IMR-90 (cell line): ENCODE measurements at regions not wholly inside any gene's neighbourhood (a gene's known extent, or its start where the extent isn't known, plus 50 kb on each side); places are given as distances from the start of the nearest gene placed in this dataset.

Experiments
- ATAC-seq: fragments of 200-7000 bp; cut with Tn5 transposase; 2 replicates; pipeline ENCODE4 v1.9.1; 2020; ENCODE audit warnings: low read depth, mild to moderate bottlenecking, moderate library complexity
- BruUV-seq: library from RNA; stranded (reverse); fragments of 400-500 nt; replicated peaks from 2 replicates; lab custom pipeline; 2021; lab: Mats Ljungman, UMichigan
- CTCF ChIA-PET: fragments of 300-600 bp; formaldehyde crosslinking; extraction: SDS; loops from one replicate; lab custom pipeline; 2021; ENCODE audit warnings: antibody characterized with exemption; lab: Yijun Ruan, JAX
- POLR2A ChIA-PET: fragments of 300-600 bp; sonication (Branson Sonifier 250); formaldehyde crosslinking; loops from one replicate; lab custom pipeline; 2022; ENCODE audit warnings: antibody characterized with exemption; ENCODE audit not compliant: unreplicated experiment; lab: Charles Lee
- DNase-seq: peaks from one replicate; pipeline ENCODE4 v3.0.0; 2013
- H2AFZ ChIP-seq: replicated peaks from 2 replicates; pipeline ENCODE3; 2013; ENCODE audit warnings: low read length, mild to moderate bottlenecking; ENCODE audit not compliant: poor library complexity
- H2AK5ac ChIP-seq: 2 replicates; pipeline ENCODE4 v1.6.1; 2013; ENCODE audit warnings: low read depth, low read length, inconsistent platforms
- H2AK9ac ChIP-seq: replicated peaks from 2 replicates; pipeline ENCODE3; 2013; ENCODE audit warnings: mild to moderate bottlenecking, low read depth, low read length, moderate library complexity; ENCODE audit not compliant: poor library complexity
- H2BK120ac ChIP-seq: 2 replicates; pipeline ENCODE4 v1.6.1; 2013; ENCODE audit warnings: low read depth, low read length, inconsistent platforms
- H2BK15ac ChIP-seq: 3 replicates; pipeline ENCODE4 v1.6.1; 2013; ENCODE audit warnings: low read depth, low read length, inconsistent platforms
- H2BK20ac ChIP-seq: 2 replicates; pipeline ENCODE4 v1.6.1; 2013; ENCODE audit warnings: low read depth, mild to moderate bottlenecking, inconsistent platforms, low read length, moderate library complexity
- H2BK5ac ChIP-seq: 2 replicates; pipeline ENCODE4 v1.6.1; 2013; ENCODE audit warnings: mild to moderate bottlenecking, low read depth, low read length, inconsistent platforms; ENCODE audit not compliant: poor library complexity, severe bottlenecking
- H3K14ac ChIP-seq: replicated peaks from 2 replicates; pipeline ENCODE4 v1.6.1; 2013; ENCODE audit warnings: low read depth, low read length, inconsistent platforms
- H3K18ac ChIP-seq: 2 replicates; pipeline ENCODE4 v1.6.1; 2013; ENCODE audit warnings: low read depth, low read length, control low read depth
- H3K23ac ChIP-seq: 2 replicates; pipeline ENCODE4 v1.6.1; 2013; ENCODE audit warnings: low read depth, low read length, inconsistent platforms
- H3K27ac ChIP-seq: 2 replicates; pipeline ENCODE4 v1.5.1; 2013; ENCODE audit warnings: mild to moderate bottlenecking, control low read depth, low read length; ENCODE audit not compliant: insufficient read depth
- H3K27me3 ChIP-seq: 2 replicates; pipeline ENCODE4 v1.6.1; 2013; ENCODE audit warnings: low read length; ENCODE audit not compliant: control insufficient read depth, insufficient read depth
- H3K36me3 ChIP-seq: 2 replicates; pipeline ENCODE4 v1.6.1; 2013; ENCODE audit warnings: low read length, mixed read lengths; ENCODE audit not compliant: control insufficient read depth, insufficient read depth
- H3K4ac ChIP-seq: 2 replicates; pipeline ENCODE4 v1.6.1; 2013; ENCODE audit warnings: low read depth, low read length, inconsistent platforms
- H3K4me1 ChIP-seq: 2 replicates; pipeline ENCODE4 v1.6.1; 2013; ENCODE audit warnings: low read length, mixed read lengths; ENCODE audit not compliant: control insufficient read depth, insufficient read depth
- H3K4me2 ChIP-seq: 2 replicates; pipeline ENCODE4 v1.6.1; 2013; ENCODE audit warnings: low read depth, mild to moderate bottlenecking, control low read depth, low read length, moderate library complexity
- H3K4me3 ChIP-seq: 2 replicates; pipeline ENCODE4 v1.5.1; 2013; ENCODE audit warnings: low read depth, mild to moderate bottlenecking, control low read depth, low read length, moderate library complexity; ENCODE audit not compliant: insufficient read depth
- H3K56ac ChIP-seq: 2 replicates; pipeline ENCODE4 v1.6.1; 2013; ENCODE audit warnings: low read length, inconsistent platforms; ENCODE audit not compliant: insufficient read depth; ENCODE audit errors: extremely low read depth
- H3K79me1 ChIP-seq, 2 experiments: 2 replicates each; pipeline ENCODE4 v1.6.1; 2013; ENCODE audit warnings: low read length in 2 of 2, inconsistent platforms in 1 of 2, low read depth in 1 of 2
- H3K9ac ChIP-seq: 2 replicates; pipeline ENCODE4 v1.6.1; 2013; ENCODE audit warnings: low read depth, low read length, control low read depth
- H3K9me1 ChIP-seq: 2 replicates; pipeline ENCODE4 v1.6.1; 2013; ENCODE audit warnings: low read length, inconsistent platforms; ENCODE audit not compliant: insufficient read depth
- H3K9me3 ChIP-seq: 2 replicates; pipeline ENCODE4 v1.6.1; 2013; ENCODE audit warnings: low read length; ENCODE audit not compliant: control insufficient read depth, insufficient read depth
- H4K20me1 ChIP-seq: 2 replicates; pipeline ENCODE4 v1.6.1; 2013; ENCODE audit warnings: low read length, inconsistent platforms; ENCODE audit not compliant: insufficient read depth
- H4K5ac ChIP-seq: 2 replicates; pipeline ENCODE4 v1.6.1; 2013; ENCODE audit warnings: mild to moderate bottlenecking, low read depth, low read length, control low read depth
- H4K8ac ChIP-seq, 2 experiments: 2 replicates each; pipeline ENCODE4 v1.6.1; 2013; ENCODE audit warnings: low read depth in 2 of 2, low read length in 2 of 2, control low read depth in 1 of 2, inconsistent platforms in 1 of 2
- H4K91ac ChIP-seq: 2 replicates; pipeline ENCODE4 v1.6.1; 2013; ENCODE audit warnings: low read depth, low read length, inconsistent platforms; ENCODE audit not compliant: insufficient read depth
- BHLHE40 ChIP-seq: fragments of 150-350 bp; IDR thresholded peaks from 2 replicates; pipeline ENCODE4 v1.6.1; 2016; ENCODE audit warnings: mild to moderate bottlenecking, low read depth, low read length
- CHD1 ChIP-seq: IDR thresholded peaks from 2 replicates; pipeline ENCODE4 v1.6.1; 2012; ENCODE audit warnings: low read depth, low read length, improper control_type of control experiment
- FOS ChIP-seq: fragments of 150-350 bp; IDR thresholded peaks from 2 replicates; pipeline ENCODE4 v1.6.1; 2016; ENCODE audit warnings: low read depth, low read length
- MAFK ChIP-seq: IDR thresholded peaks from 2 replicates; pipeline ENCODE4 v1.6.1; 2012; ENCODE audit warnings: low read depth, low read length, improper control_type of control experiment
- MAZ ChIP-seq: IDR thresholded peaks from 2 replicates; pipeline ENCODE4 v1.6.1; 2012; ENCODE audit warnings: low read depth, mild to moderate bottlenecking, low read length, improper control_type of control experiment, moderate library complexity, borderline replicate concordance
- MXI1 ChIP-seq: IDR thresholded peaks from 2 replicates; pipeline ENCODE4 v1.6.1; 2012; ENCODE audit warnings: low read depth, mild to moderate bottlenecking, low read length, moderate library complexity, borderline replicate concordance
- NFE2L2 ChIP-seq: fragments of 150-350 bp; IDR thresholded peaks from 2 replicates; pipeline ENCODE4 v1.6.1; 2016; ENCODE audit warnings: low read depth, mild to moderate bottlenecking, low read length
- RAD21 ChIP-seq: IDR thresholded peaks from 2 replicates; pipeline ENCODE4 v1.6.1; 2012; ENCODE audit warnings: low read length, improper control_type of control experiment
- RCOR1 ChIP-seq: IDR thresholded peaks from 2 replicates; pipeline ENCODE4 v1.6.1; 2012; ENCODE audit warnings: mild to moderate bottlenecking, low read length, improper control_type of control experiment; ENCODE audit not compliant: insufficient replicate concordance
- RFX5 ChIP-seq: IDR thresholded peaks from 2 replicates; pipeline ENCODE4 v1.8.0; 2012; ENCODE audit warnings: low read depth, mild to moderate bottlenecking, low read length, moderate library complexity
- SMC3 ChIP-seq: fragments of 150-350 bp; IDR thresholded peaks from 2 replicates; pipeline ENCODE4 v1.6.1; 2016; ENCODE audit warnings: low read depth, mild to moderate bottlenecking, antibody characterized with exemption, low read length, moderate library complexity
- WGBS, 2 experiments: methylation state at CpG; one replicate each; pipeline versions ENCODE4 v1.1.5 to v1.1.7; 2013; ENCODE audit warnings: missing lambda C conversion rate in 2 of 2; ENCODE audit not compliant: insufficient read length in 1 of 2; ENCODE audit errors: extremely low coverage in 2 of 2; 5-methylcytosine and 5-hydroxymethylcytosine counted together
- dilution Hi-C: fragments of 300-500 bp; cut with HindIII; formaldehyde crosslinking; loops from one replicate; pipeline ENCODE4 v1.14.3; 2018; ENCODE audit warnings: low sequenced_read_pairs; ENCODE audit not compliant: unreplicated experiment
- in situ Hi-C: fragments of 300-500 bp; cut with MboI; formaldehyde crosslinking; loops from 3 replicates; pipeline ENCODE4 v1.14.3; 2019; ENCODE audit warnings: low sequenced_read_pairs, inconsistent platforms, mixed read lengths
- intact Hi-C: fragments of 100-400 bp; cut with micrococcal nuclease; formaldehyde crosslinking; loops from 2 replicates; pipeline ENCODE4 v1.10.0; 2022
- TF ChIP-seq, protein P1 (sequence below): fragments of 150-350 bp; IDR thresholded peaks from 2 replicates; pipeline ENCODE4 v1.6.1; 2017; ENCODE audit warnings: mild to moderate bottlenecking, antibody characterized with exemption, low read length, low read depth
- TF ChIP-seq, protein P2 (sequence below): conservative IDR thresholded peaks from 2 replicates; pipeline ENCODE4 v1.5.1; 2012; ENCODE audit warnings: mild to moderate bottlenecking, low read depth, low read length, improper control_type of control experiment

DNA sequence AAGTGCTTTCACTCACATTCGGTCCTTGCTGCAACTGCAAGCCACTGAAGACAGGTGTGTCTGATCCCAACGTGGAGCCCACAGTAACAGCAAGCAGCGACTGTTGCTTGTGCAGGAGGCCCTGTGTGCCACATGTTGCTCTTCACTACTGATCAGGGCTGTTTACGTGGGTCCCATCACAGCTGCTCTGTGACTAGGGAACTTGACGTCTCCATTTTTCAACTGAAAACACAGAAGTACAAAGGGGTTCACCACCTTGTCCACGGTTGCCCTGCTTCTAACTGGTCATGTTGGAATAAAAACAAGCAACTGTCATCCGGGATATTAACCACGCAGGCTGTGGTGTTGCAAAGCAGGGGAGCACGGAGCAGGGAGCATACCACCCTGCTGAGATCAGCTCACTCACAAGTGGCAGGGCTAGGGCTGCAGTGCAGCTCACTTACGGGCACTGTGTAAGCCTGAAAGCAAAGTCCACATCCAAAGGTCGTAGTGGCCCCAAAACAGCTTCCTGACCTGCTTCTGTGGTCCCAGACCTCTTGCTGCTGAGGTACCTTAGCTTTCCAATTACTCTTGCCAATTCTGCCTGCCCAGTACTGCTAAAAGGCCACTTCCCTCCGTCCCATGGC, 105.8 kb upstream of the DUSP22 start:
- intact Hi-C loops, result loop anchor here (5.0 kb wide), 5 partner anchors 371 to 1251 kb away; no protein-coding TSS in a partner anchor
- no peaks in the 10 kb centered on the region for H4K20me1 ChIP-seq
- 61% methylated on average over 6 of the region's 12 CpGs; no CpG with 5 or more reads in 1 of the 2 experiments for WGBS, 2 experiments
- no peak overlapping the region for H3K27ac ChIP-seq
- CTCF ChIA-PET, result no interaction called here
- H3K18ac ChIP-seq, result no peak overlapping the region
- H4K8ac ChIP-seq, result no peak overlapping the region
- no peak overlapping the region for H2AK5ac ChIP-seq
- no peaks in the 10 kb centered on the region for H3K36me3 ChIP-seq
- DNase-seq (peak; percentile 39), ATAC-seq (peak; percentile 78)
- dilution Hi-C loops, result no loop called here
- H2AK9ac ChIP-seq, result no peak overlapping the region
- no peak overlapping the region for H3K23ac ChIP-seq
- H2BK20ac ChIP-seq, result no peak overlapping the region
- no peak overlapping the region for H2BK120ac ChIP-seq
- no peak for TF ChIP-seq FOS
- TF ChIP-seq MAZ, result no peak
- TF ChIP-seq MAFK, result no peak
- no peak for TF ChIP-seq MXI1
- no peak for TF ChIP-seq RAD21
- no peak for TF ChIP-seq NFE2L2
- no peak for TF ChIP-seq SMC3
- no peak for TF ChIP-seq RFX5
- no peak for TF ChIP-seq BHLHE40
- TF ChIP-seq, protein P1, sequence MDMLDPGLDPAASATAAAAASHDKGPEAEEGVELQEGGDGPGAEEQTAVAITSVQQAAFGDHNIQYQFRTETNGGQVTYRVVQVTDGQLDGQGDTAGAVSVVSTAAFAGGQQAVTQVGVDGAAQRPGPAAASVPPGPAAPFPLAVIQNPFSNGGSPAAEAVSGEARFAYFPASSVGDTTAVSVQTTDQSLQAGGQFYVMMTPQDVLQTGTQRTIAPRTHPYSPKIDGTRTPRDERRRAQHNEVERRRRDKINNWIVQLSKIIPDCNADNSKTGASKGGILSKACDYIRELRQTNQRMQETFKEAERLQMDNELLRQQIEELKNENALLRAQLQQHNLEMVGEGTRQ, result no peak
- TF ChIP-seq RCOR1, result no peak
- no peak for TF ChIP-seq CHD1
- TF ChIP-seq, protein P2, sequence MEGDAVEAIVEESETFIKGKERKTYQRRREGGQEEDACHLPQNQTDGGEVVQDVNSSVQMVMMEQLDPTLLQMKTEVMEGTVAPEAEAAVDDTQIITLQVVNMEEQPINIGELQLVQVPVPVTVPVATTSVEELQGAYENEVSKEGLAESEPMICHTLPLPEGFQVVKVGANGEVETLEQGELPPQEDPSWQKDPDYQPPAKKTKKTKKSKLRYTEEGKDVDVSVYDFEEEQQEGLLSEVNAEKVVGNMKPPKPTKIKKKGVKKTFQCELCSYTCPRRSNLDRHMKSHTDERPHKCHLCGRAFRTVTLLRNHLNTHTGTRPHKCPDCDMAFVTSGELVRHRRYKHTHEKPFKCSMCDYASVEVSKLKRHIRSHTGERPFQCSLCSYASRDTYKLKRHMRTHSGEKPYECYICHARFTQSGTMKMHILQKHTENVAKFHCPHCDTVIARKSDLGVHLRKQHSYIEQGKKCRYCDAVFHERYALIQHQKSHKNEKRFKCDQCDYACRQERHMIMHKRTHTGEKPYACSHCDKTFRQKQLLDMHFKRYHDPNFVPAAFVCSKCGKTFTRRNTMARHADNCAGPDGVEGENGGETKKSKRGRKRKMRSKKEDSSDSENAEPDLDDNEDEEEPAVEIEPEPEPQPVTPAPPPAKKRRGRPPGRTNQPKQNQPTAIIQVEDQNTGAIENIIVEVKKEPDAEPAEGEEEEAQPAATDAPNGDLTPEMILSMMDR, result no peak
- no peak overlapping the region for H3K4me3 ChIP-seq
- no peak overlapping the region for H4K91ac ChIP-seq
- no peak overlapping the region for H2BK15ac ChIP-seq
- H3K14ac ChIP-seq, result no peak overlapping the region
- H2AFZ ChIP-seq, result peak overlapping the region; percentile 61
- H3K4ac ChIP-seq, result no peak overlapping the region
- no TSS peak for BruUV-seq
- H3K9me1 ChIP-seq, result no peaks in the 10 kb centered on the region
- H3K9me3 ChIP-seq, result no peaks in the 10 kb centered on the region
- peaks cover 3% of the 10 kb centered on the region; the same call in 1 of the 2 replicates for H3K4me1 ChIP-seq
- no peaks in the 10 kb centered on the region for H3K79me1 ChIP-seq
- in situ Hi-C loops, result no loop called here
- no peak overlapping the region for H3K4me2 ChIP-seq
- peaks cover 10% of the 10 kb centered on the region; the same call in 1 of the 2 replicates for H3K27me3 ChIP-seq
- H4K5ac ChIP-seq, result no peak overlapping the region
- no peak overlapping the region for H3K56ac ChIP-seq
- no peak overlapping the region for H3K9ac ChIP-seq
- H2BK5ac ChIP-seq, result no peak overlapping the region
- POLR2A ChIA-PET, result no interaction called here
